ENCODE measurements at regions not wholly inside any gene's neighbourhood (a gene's known extent, or its start where the extent isn't known, plus 50 kb on each side); places are given as distances from the start of the nearest gene placed in this dataset.
A peak's percentile ranks its signal among the peaks of the same experiment; 100 is the strongest.

DNA sequence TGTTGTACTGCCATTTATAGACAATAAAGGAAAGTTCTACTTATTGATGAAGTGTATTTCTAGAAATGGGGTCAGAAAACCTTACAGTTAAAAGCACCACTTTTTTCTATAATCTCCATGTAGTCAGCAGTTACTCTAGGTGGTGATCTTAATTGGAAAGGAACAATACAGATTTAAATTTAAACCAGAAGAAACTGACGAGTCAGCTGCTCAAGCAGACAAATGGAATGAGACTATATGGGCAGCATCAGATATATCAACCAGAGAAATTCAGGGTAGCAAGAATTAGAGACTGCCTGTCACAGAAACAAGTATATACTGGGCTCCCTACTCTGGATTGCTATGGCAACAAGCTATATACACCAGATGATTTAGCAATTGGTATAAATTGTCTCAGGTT is 99.6 kb upstream of the SCG2 start:
- no peak for DNase-seq
- intact Hi-C loops (cut with DNase I): no loop called here

GRCh38 chr2:223700221-223700620 is 98.1 kb upstream of the SCG2 start:
- intact Hi-C loops (cut with DNase I): no loop called here
- no peak for DNase-seq

- intact Hi-C loops (cut with DNase I): no loop called here
These were observed 95.9 kb upstream of the SCG2 start for GRCh38 chr2:223697892-223698645.

DNA sequence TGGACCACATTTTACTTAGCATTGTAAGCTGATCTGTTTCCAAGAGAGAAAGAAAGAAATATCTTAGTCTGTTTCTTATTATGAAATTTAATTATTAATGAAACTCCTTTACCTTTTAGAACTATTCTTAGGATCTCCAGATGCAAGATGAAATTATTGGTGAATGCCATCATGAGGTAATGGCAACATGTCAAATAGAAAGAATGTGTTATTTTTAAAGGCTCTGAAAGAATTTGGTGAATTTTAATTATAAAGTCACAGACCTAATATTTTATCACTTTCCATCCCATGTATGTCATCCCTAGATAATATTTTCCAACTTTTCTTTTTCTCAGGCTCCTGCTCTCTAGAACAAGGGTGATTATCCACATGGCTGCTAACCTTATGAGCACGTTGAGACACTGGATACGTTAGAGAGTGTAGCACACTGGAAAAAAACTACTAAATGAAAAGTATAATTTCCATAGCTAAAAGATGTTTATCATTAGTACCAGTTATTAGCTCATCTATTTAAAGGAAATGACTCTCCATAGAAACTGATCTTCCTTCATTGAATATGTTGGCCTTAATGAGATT is 95.2 kb upstream of the SCG2 start:
- intact Hi-C loops (cut with DNase I): no loop called here
- DNase-seq: no peak

More at GRCh38 chr2:223697892-223698645, 95.9 kb upstream of the SCG2 start:
- DNase-seq: no peak

- DNase-seq: no peak
- intact Hi-C loops (cut with DNase I): no loop called here
These were observed 94.6 kb upstream of the SCG2 start for GRCh38 chr2:223696719-223697118.

DNA sequence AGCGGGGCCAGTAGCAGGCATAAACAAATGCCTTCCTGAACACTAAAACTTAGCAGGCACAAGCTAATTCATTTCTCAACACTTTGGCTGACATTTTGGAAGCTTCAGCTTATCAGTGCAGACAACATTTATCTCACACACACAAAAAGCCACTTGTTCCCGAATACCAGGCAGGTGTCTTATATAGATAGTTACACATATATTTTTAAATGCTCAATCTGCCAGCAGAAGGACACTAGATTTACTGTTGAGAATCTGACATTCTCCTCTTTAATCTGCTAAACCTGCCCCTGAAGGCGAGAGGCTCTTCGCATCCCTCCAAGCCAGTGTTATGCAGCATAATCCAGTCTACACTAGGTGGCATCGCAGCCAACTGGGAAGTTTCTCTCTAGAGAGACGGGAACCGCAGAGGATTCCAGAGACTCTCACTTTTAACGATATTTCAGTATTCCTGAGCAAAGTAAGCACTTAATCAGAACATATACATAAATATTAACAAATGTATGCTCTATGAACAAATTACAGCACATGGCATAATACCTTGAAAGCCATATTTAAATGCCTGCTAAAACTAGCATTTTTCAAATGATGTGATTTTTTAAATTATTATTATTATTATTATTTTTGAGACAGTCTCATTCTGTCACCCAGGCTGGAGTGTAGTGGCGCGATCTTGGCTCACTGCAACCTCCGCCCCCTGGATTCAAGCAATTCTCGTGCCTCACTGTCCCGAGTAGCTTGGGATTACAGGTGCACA is 90.2 kb upstream of the SCG2 start:
- peak in 5 of 10 donors; percentile 17 to 54 (median 43) for DNase-seq
- intact Hi-C loops (cut with DNase I): loop anchor here (5.0 kb wide), 1 partner anchor 105 kb away; no protein-coding TSS in a partner anchor

DNA sequence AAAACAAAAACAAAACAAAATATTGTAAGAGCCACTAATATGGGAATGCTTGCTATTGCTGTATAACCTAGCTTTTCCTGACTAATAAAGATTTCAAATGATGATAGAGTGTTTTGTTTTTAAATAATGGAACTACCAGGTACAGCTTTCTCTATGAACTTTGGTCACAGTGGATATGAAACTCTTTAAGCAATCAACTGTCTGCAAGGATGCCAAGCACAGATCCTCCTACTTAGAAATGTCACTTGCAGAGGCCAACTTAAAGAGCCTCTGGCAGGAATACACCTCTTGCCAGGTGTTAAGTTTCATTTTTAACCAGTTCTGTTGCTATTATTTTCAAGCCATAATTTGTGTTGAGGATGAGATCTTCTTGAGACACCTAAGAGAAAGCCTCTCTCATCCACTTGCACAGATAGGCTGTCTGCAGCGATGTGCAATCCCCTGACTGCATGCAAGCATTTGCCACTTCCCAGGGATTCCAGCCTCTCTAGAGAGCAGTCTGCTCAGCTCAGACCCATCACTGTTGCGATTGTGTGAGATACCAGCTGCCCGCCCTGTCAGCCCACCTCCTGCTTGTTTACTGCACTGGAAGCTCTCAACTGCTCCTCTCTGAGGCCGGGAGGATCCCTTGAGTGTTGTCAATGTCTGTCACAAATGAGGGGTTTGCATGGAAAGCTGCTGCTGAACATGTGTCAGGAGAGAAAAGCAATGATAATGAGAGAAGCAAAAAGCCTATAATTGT is 86.1 kb upstream of the SCG2 start:
- intact Hi-C loops (cut with DNase I): no loop called here

DNA sequence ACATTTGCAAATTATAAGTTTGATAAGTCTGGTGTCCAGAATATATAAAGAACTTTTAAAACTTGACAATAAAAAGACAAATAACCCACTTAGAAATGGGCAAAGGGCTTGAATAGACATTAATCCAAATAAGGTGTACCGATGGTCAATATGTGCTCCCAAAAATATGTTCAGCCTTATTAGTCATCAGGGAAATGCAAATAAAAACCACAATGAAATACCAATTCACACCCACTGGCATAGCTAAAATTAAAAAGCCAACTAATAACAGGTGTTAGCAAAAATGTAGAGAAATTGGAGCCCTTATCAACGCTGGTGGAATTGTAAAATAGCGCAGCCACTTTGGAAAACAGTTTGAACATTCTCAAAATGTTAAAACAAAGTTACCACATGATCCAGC is 79.0 kb upstream of the SCG2 start:
- intact Hi-C loops (cut with DNase I): no loop called here
- DNase-seq: no peak

More for the DNA sequence above, 86.1 kb upstream of the SCG2 start:
- peak in 2 of 10 donors; percentile 5 to 8 for DNase-seq

DNA sequence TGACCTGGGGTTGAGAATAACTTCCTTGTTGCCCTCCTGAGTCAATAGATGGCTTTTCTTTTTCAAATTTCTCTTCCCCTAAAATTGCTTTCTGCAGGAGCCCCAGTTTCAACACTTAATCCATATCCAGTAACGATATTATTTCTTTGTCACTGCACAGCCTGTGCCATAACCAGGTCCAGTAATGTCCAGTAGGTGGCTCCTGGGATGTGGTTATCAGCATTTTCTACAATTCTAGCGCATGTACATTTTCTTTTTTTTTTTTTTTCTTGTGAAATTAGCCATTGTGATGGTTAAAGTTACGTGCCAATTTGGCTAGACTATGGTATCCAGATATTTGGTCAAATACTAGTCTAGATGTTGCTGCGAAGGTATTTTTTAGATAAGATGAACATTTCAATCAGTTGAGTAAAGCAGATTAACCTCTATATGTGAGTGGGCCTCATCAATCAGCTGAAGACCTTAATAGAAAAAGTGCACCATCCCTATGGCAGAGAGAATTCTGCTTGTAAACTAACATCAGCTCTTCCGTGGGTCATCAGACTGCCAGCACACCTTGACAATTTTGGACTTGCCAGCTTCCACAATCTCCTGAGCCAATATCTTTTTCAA is 72.9 kb upstream of the SCG2 start:
- DNase-seq: no peak
- intact Hi-C loops (cut with DNase I): no loop called here

DNA sequence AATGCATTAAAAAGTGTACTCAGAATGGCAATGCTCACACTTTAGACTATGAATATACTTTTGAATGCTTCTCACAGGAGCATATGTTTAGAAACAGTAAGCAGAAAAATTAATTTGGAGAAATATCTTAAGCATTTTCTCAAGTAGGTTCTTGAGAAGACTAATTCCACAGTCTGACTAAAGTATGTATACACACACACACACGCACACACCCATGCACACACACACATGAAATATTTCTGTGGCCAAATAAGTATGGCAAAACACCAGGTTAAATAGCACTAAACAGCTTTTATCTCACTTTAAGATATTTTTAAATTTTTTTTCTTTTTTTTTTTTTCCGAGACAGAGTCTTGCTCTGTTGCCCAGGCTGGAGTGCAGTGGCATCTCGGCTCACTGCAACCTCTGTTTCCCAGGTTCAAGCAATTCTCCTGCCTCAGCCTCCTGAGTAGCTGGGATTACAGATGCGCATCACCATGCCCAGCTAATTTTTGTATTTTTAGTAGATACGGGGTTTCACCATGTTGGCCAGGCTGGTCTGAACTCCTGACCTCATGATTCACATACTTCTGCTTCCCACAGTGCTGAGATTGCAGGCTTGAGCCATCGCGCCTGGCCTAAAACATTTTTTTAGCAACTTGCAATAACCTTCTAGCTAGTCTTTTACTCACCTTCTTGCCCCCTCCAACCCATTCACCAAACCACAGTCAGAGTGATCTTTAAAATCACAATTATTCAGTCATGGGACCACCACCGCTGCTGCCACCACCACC is 67.5 kb upstream of the SCG2 start:
- DNase-seq: no peak
- intact Hi-C loops (cut with DNase I): no loop called here

GRCh38 chr2:223668302-223668998 is 66.3 kb upstream of the SCG2 start:
- intact Hi-C loops (cut with DNase I): no loop called here
- no peak for DNase-seq

DNA sequence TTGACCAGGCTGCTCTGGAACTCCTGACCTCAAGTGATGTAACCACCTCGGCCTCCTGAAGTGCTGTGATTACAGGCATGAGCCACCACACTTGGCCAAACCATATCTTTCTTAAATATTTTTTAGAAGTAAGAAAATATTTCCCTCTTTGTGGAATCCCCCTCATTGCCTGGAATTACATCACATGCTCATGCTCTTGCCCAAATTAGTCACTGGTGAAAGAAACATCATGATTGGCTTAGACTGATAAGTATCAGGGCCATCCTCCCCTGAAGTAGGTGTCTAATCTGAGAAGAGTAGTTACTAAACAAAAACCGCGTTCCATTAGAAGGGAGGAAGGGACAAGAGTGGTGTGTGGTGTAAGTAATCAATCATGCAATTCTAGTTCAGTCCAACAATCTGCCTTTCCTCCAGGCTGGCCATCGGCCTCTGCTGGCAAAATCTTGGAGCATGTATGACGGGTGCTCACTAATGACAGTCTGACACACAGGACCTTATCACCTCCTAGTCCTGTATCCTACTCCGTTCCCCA is 52.3 kb upstream of the SCG2 start:
- no peak for DNase-seq
- intact Hi-C loops (cut with DNase I): no loop called here

GRCh38 chr2:223652902-223653301 is 50.7 kb upstream of the SCG2 start:
- no peak for DNase-seq
- intact Hi-C loops (cut with DNase I): no loop called here

DNA sequence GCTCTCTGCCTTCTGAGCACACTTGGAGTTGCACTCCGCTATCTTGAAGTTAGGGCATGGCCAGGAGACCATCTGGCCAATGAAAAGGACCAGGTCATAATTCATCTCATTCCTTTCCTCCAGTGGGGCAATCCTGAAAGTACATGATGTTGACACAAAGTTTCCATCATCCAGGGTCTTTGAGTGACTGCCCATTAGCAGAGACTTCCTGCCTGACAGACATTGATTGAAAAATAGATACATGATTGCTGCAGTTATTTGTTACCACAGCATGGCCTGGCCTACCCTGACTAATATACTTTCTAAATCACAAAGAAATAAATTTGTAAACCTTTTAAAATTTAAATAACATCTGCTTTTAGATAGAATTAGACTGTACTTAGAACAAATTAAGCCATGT is 50.0 kb upstream of the SCG2 start:
- intact Hi-C loops (cut with DNase I): no loop called here

More for the DNA sequence above, 50.0 kb upstream of the SCG2 start:
- DNase-seq: no peak

Data from posterior cingulate gyrus (tissue), 11 donors.